ENCODE measurements at regions not wholly inside any gene's neighbourhood (a gene's known extent, or its start where the extent isn't known, plus 50 kb on each side); places are given as distances from the start of the nearest gene placed in this dataset.
A peak's percentile ranks its signal among the peaks of the same experiment; 100 is the strongest.

GRCh38 chr7:84412161-84412969 is 217.8 kb upstream of the SEMA3A start:
- DNase-seq (ENCODE audit: low spot score) (no peak), ATAC-seq (ENCODE audit: low read depth) (peak; percentile 96)
- peaks cover 25% of the 10 kb centered on the region for H3K4me1 ChIP-seq (ENCODE audit: insufficient read depth, poor library complexity, severe bottlenecking)
- no peak overlapping the region for H3K4me3 ChIP-seq (ENCODE audit: severe bottlenecking)
- H3K9me3 ChIP-seq (ENCODE audit: severe bottlenecking) = peaks cover under 1% of the 10 kb centered on the region
- no peak for TF ChIP-seq CTCF (IDR thresholded peaks at IDR 0.05; ENCODE audit: poor library complexity, severe bottlenecking)
- H3K36me3 ChIP-seq (ENCODE audit: low read depth) = no peaks in the 10 kb centered on the region
- no peaks in the 10 kb centered on the region for H3K27me3 ChIP-seq (ENCODE audit: insufficient read depth, poor library complexity, severe bottlenecking)
- H3K27ac ChIP-seq (ENCODE audit: poor library complexity, severe bottlenecking) = peak overlapping the region; percentile 90

- Histone ChIP-seq H3K36me3 (ENCODE audit: low read depth) (no peaks in the 10 kb centered on the region), H3K4me3 (ENCODE audit: severe bottlenecking) (no peak overlapping the region), H3K27ac (ENCODE audit: poor library complexity, severe bottlenecking) (no peak overlapping the region), H3K27me3 (ENCODE audit: insufficient read depth, poor library complexity, severe bottlenecking) (no peaks in the 10 kb centered on the region), H3K9me3 (ENCODE audit: severe bottlenecking) (peaks cover 2% of the 10 kb centered on the region), H3K4me1 (ENCODE audit: insufficient read depth, poor library complexity, severe bottlenecking) (no peaks in the 10 kb centered on the region)
- ATAC-seq (ENCODE audit: low read depth) (no peak), DNase-seq (ENCODE audit: low spot score) (no peak)
- no peak for TF ChIP-seq CTCF (IDR thresholded peaks at IDR 0.05; ENCODE audit: poor library complexity, severe bottlenecking)
Measured at GRCh38 chr7:84399661-84400060, 205.1 kb upstream of the SEMA3A start.

- H3K36me3 ChIP-seq (ENCODE audit: low read depth) = no peaks in the 10 kb centered on the region
- DNase-seq (ENCODE audit: low spot score) = no peak
- ATAC-seq (ENCODE audit: low read depth) = peak; percentile 73; the same call in 2 of the 3 replicates
- no peaks in the 10 kb centered on the region for H3K27me3 ChIP-seq (ENCODE audit: insufficient read depth, poor library complexity, severe bottlenecking)
- H3K4me1 ChIP-seq (ENCODE audit: insufficient read depth, poor library complexity, severe bottlenecking) = peaks cover 7% of the 10 kb centered on the region
- H3K27ac ChIP-seq (ENCODE audit: poor library complexity, severe bottlenecking) = no peak overlapping the region
- H3K9me3 ChIP-seq (ENCODE audit: severe bottlenecking) = no peaks in the 10 kb centered on the region
- TF ChIP-seq CTCF (IDR thresholded peaks at IDR 0.05; ENCODE audit: poor library complexity, severe bottlenecking) = no peak
- H3K4me3 ChIP-seq (ENCODE audit: severe bottlenecking) = no peak overlapping the region
Measured at GRCh38 chr7:84394219-84394618, 199.6 kb upstream of the SEMA3A start.

GRCh38 chr7:84393786-84394185 is 199.2 kb upstream of the SEMA3A start:
- Histone ChIP-seq H3K27ac (ENCODE audit: poor library complexity, severe bottlenecking) (no peak overlapping the region), H3K36me3 (ENCODE audit: low read depth) (no peaks in the 10 kb centered on the region), H3K9me3 (ENCODE audit: severe bottlenecking) (no peaks in the 10 kb centered on the region), H3K4me3 (ENCODE audit: severe bottlenecking) (no peak overlapping the region), H3K27me3 (ENCODE audit: insufficient read depth, poor library complexity, severe bottlenecking) (no peaks in the 10 kb centered on the region), H3K4me1 (ENCODE audit: insufficient read depth, poor library complexity, severe bottlenecking) (peaks cover 7% of the 10 kb centered on the region)
- TF ChIP-seq CTCF (IDR thresholded peaks at IDR 0.05; ENCODE audit: poor library complexity, severe bottlenecking) = no peak
- ATAC-seq (ENCODE audit: low read depth) (no peak), DNase-seq (ENCODE audit: low spot score) (no peak)

GRCh38 chr7:84390845-84391244 is 196.3 kb upstream of the SEMA3A start:
- TF ChIP-seq CTCF (IDR thresholded peaks at IDR 0.05; ENCODE audit: poor library complexity, severe bottlenecking) = no peak
- Histone ChIP-seq H3K4me1 (ENCODE audit: insufficient read depth, poor library complexity, severe bottlenecking) (peaks cover 7% of the 10 kb centered on the region), H3K4me3 (ENCODE audit: severe bottlenecking) (no peak overlapping the region), H3K27ac (ENCODE audit: poor library complexity, severe bottlenecking) (no peak overlapping the region), H3K9me3 (ENCODE audit: severe bottlenecking) (no peaks in the 10 kb centered on the region), H3K27me3 (ENCODE audit: insufficient read depth, poor library complexity, severe bottlenecking) (no peaks in the 10 kb centered on the region), H3K36me3 (ENCODE audit: low read depth) (no peaks in the 10 kb centered on the region)
- DNase-seq (ENCODE audit: low spot score) (no peak), ATAC-seq (ENCODE audit: low read depth) (no peak)

All from RWPE2 (cell line).